Loucy (cell line): ENCODE measurements at regions not wholly inside any gene's neighbourhood (a gene's known extent, or its start where the extent isn't known, plus 50 kb on each side); places are given as distances from the start of the nearest gene placed in this dataset.
"Not testable (repeated sequence)": the region's sequence is repeated elsewhere in the genome, so short reads cannot be mapped to it uniquely, and the experiment has no call there.

Experiments used
- H2AFZ ChIP-seq: fragments of 200-600 bp; sonication (generic); 2 replicates; pipeline ENCODE4 v1.6.0; 2016; ENCODE audit warnings: antibody characterized with exemption, mild to moderate bottlenecking, low read length, moderate library complexity
- H3F3A ChIP-seq: fragments of 200-600 bp; 2 replicates; pipeline ENCODE4 v1.6.0; 2016; ENCODE audit warnings: antibody characterized with exemption, low read depth, mild to moderate bottlenecking
- H3K27me3 ChIP-seq: fragments of 200-600 bp; sonication (generic); 2 replicates; pipeline ENCODE4 v1.6.1; 2014; ENCODE audit warnings: low read length, mild to moderate bottlenecking; ENCODE audit not compliant: insufficient read depth, poor library complexity, severe bottlenecking
- H3K36me3 ChIP-seq: fragments of 200-600 bp; sonication (generic); 2 replicates; pipeline ENCODE4 v1.6.1; 2016; ENCODE audit warnings: low read length; ENCODE audit not compliant: insufficient read depth
- H3K4me1 ChIP-seq: fragments of 200-600 bp; sonication (generic); 2 replicates; pipeline ENCODE4 v1.5.1; 2014; ENCODE audit warnings: low read length, mild to moderate bottlenecking; ENCODE audit not compliant: insufficient read depth, poor library complexity, severe bottlenecking
- H3K4me2 ChIP-seq: fragments of 200-600 bp; sonication (generic); 2 replicates; pipeline ENCODE4 v1.6.0; 2014; ENCODE audit warnings: antibody characterized with exemption, low read length, low read depth, mild to moderate bottlenecking; ENCODE audit not compliant: poor library complexity, severe bottlenecking
- H3K4me3 ChIP-seq: fragments of 200-600 bp; sonication (generic); 2 replicates; pipeline ENCODE4 v1.5.1; 2014; ENCODE audit warnings: low read length, mild to moderate bottlenecking, mixed read lengths; ENCODE audit not compliant: poor library complexity, severe bottlenecking
- H3K79me2 ChIP-seq: fragments of 200-600 bp; sonication (generic); 2 replicates; pipeline ENCODE4 v1.6.1; 2014; ENCODE audit warnings: low read length; ENCODE audit not compliant: insufficient read depth
- H3K9ac ChIP-seq: fragments of 200-600 bp; sonication (generic); 2 replicates; pipeline ENCODE4 v1.6.0; 2014; ENCODE audit warnings: mild to moderate bottlenecking, low read depth, low read length, moderate library complexity; ENCODE audit not compliant: poor library complexity, severe bottlenecking
- H3K9me2 ChIP-seq: fragments of 200-600 bp; sonication (generic); replicated peaks from 2 replicates; pipeline ENCODE4 v1.6.1; 2016; ENCODE audit warnings: low read depth, low read length, mixed read lengths
- H3K9me3 ChIP-seq: fragments of 200-600 bp; sonication (generic); 2 replicates; pipeline ENCODE4 v1.6.1; 2014; ENCODE audit warnings: mild to moderate bottlenecking, antibody characterized with exemption, low read length, low read depth; ENCODE audit not compliant: insufficient read depth
- H4K20me1 ChIP-seq: fragments of 200-600 bp; sonication (generic); 2 replicates; pipeline ENCODE4 v1.6.0; 2014; ENCODE audit warnings: antibody characterized with exemption, low read length, mild to moderate bottlenecking; ENCODE audit not compliant: insufficient read depth, poor library complexity, severe bottlenecking
- CTCF ChIP-seq: fragments of 200-600 bp; sonication (generic); conservative IDR thresholded peaks from 2 replicates; pipeline ENCODE4 v1.5.1; 2014; ENCODE audit warnings: mild to moderate bottlenecking, antibody characterized with exemption, low read length
- EZH2phosphoT487 ChIP-seq: fragments of 200-600 bp; IDR thresholded peaks from 2 replicates; pipeline ENCODE4 v1.6.1; 2018; ENCODE audit warnings: antibody characterized with exemption, mild to moderate bottlenecking, moderate library complexity, borderline replicate concordance

GRCh38 chr22:23393721-23394320 lies 186.3 kb downstream of the IGLL1 start:
- Histone ChIP-seq H3K4me2 (no peak overlapping the region), H3K4me3 (no peak overlapping the region), H3K36me3 (no peaks in the 10 kb centered on the region)

GRCh38 chr22:23393199-23393598 lies 186.9 kb downstream of the IGLL1 start:
- peaks cover 17% of the 10 kb centered on the region for H3K4me1 ChIP-seq
- H3K9me2 ChIP-seq, H3K36me3 ChIP-seq, H3K27me3 ChIP-seq, H3K4me2 ChIP-seq, H3F3A ChIP-seq, H3K4me3 ChIP-seq, H3K9me3 ChIP-seq, H3K79me2 ChIP-seq, H3K9ac ChIP-seq, H4K20me1 ChIP-seq, H2AFZ ChIP-seq: not testable (repeated sequence)

More at GRCh38 chr22:23393721-23394320, 186.3 kb downstream of the IGLL1 start:
- H3K9me3 ChIP-seq = no peaks in the 10 kb centered on the region
- no peak overlapping the region for H2AFZ ChIP-seq
- H4K20me1 ChIP-seq = no peaks in the 10 kb centered on the region
- H3K79me2 ChIP-seq = no peaks in the 10 kb centered on the region
- H3K9ac ChIP-seq = no peak overlapping the region
- H3K9me2 ChIP-seq = no peaks in the 10 kb centered on the region
- TF ChIP-seq CTCF = no peak
- H3K4me1 ChIP-seq = peaks cover 22% of the 10 kb centered on the region
- H3K27me3 ChIP-seq = no peaks in the 10 kb centered on the region
- no peaks in the 10 kb centered on the region for H3F3A ChIP-seq

- H3K4me1 ChIP-seq = peaks cover 17% of the 10 kb centered on the region
- no peaks in the 10 kb centered on the region for H3K36me3 ChIP-seq
- H3K9ac ChIP-seq = no peak overlapping the region
- H3K4me2 ChIP-seq = no peak overlapping the region
- H3K27me3 ChIP-seq = no peaks in the 10 kb centered on the region
- TF ChIP-seq CTCF = no peak
- no peak for TF ChIP-seq EZH2phosphoT487
- H3K9me3 ChIP-seq = no peaks in the 10 kb centered on the region
- H3K4me3 ChIP-seq = no peak overlapping the region
- H3K79me2 ChIP-seq = no peaks in the 10 kb centered on the region
- H3F3A ChIP-seq = no peaks in the 10 kb centered on the region
- H2AFZ ChIP-seq = no peak overlapping the region
- H4K20me1 ChIP-seq = no peaks in the 10 kb centered on the region
- no peaks in the 10 kb centered on the region for H3K9me2 ChIP-seq
Measured at GRCh38 chr22:23392420-23393121, 187.5 kb downstream of the IGLL1 start.

- H3K4me3 ChIP-seq = no peak overlapping the region
- H2AFZ ChIP-seq = no peak overlapping the region
- H4K20me1 ChIP-seq = no peaks in the 10 kb centered on the region
- no peaks in the 10 kb centered on the region for H3K36me3 ChIP-seq
- no peaks in the 10 kb centered on the region for H3K27me3 ChIP-seq
- H3K9me2 ChIP-seq = no peaks in the 10 kb centered on the region
- H3F3A ChIP-seq = no peaks in the 10 kb centered on the region
- no peak overlapping the region for H3K9ac ChIP-seq
- no peak for TF ChIP-seq EZH2phosphoT487
- no peak for TF ChIP-seq CTCF
- H3K79me2 ChIP-seq = no peaks in the 10 kb centered on the region
- no peaks in the 10 kb centered on the region for H3K9me3 ChIP-seq
- no peak overlapping the region for H3K4me2 ChIP-seq
- H3K4me1 ChIP-seq = peaks cover 11% of the 10 kb centered on the region
Measured at GRCh38 chr22:23391022-23391421, 189.1 kb downstream of the IGLL1 start.
